ENCODE measurements at regions not wholly inside any gene's neighbourhood (a gene's known extent, or its start where the extent isn't known, plus 50 kb on each side); places are given as distances from the start of the nearest gene placed in this dataset.

GRCh38 chr11:114815761-114816160 is 137.4 kb downstream of the NXPE2 start:
- WGBS = 82% methylated on average over 1 of the region's 1 CpG
- H3K9me3 ChIP-seq (ENCODE audit: control insufficient read depth in 4 of 4, low read length in 3 of 4) = no peaks in the 10 kb centered on the region
- H3K27ac ChIP-seq (ENCODE audit: low read depth in 1 of 2, low read length in 2 of 2) = no peak overlapping the region
- TF ChIP-seq, protein P1, sequence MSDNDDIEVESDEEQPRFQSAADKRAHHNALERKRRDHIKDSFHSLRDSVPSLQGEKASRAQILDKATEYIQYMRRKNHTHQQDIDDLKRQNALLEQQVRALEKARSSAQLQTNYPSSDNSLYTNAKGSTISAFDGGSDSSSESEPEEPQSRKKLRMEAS (IDR thresholded peaks at IDR 0.05) = no peak
- no peak for TF ChIP-seq RXRA (IDR thresholded peaks at IDR 0.05)
- TF ChIP-seq, protein P2, sequence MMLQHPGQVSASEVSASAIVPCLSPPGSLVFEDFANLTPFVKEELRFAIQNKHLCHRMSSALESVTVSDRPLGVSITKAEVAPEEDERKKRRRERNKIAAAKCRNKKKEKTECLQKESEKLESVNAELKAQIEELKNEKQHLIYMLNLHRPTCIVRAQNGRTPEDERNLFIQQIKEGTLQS (IDR thresholded peaks at IDR 0.05) = no peak
- no peak for TF ChIP-seq REST (IDR thresholded peaks at IDR 0.05)
- no peak for TF ChIP-seq TAF1 (conservative IDR thresholded peaks at IDR 0.05)
- TF ChIP-seq RAD21 (IDR thresholded peaks at IDR 0.05) = no peak
- no peak for TF ChIP-seq HNF4G (IDR thresholded peaks at IDR 0.05)
- DNase-seq (ENCODE audit: low spot score) = no peak
- no peaks in the 10 kb centered on the region for H3K4me1 ChIP-seq (ENCODE audit: control insufficient read depth in 4 of 4, insufficient read depth in 4 of 4, low read length in 3 of 4)
- peaks cover 0 to 3% (median 0%) of the 10 kb centered on the region in 4 donors for H3K27me3 ChIP-seq (ENCODE audit: control insufficient read depth in 4 of 4, insufficient read depth in 4 of 4, low read length in 3 of 4)
- H3K9ac ChIP-seq (ENCODE audit: low read depth in 1 of 2, low read length in 2 of 2) = no peak overlapping the region
- no peaks in the 10 kb centered on the region for H3K36me3 ChIP-seq (ENCODE audit: control insufficient read depth in 4 of 4, insufficient read depth in 3 of 4, low read depth in 1 of 4, low read length in 3 of 4)
- no peak overlapping the region for H3K4me3 ChIP-seq (ENCODE audit: low read depth in 1 of 3, low read length in 3 of 3)

DNA sequence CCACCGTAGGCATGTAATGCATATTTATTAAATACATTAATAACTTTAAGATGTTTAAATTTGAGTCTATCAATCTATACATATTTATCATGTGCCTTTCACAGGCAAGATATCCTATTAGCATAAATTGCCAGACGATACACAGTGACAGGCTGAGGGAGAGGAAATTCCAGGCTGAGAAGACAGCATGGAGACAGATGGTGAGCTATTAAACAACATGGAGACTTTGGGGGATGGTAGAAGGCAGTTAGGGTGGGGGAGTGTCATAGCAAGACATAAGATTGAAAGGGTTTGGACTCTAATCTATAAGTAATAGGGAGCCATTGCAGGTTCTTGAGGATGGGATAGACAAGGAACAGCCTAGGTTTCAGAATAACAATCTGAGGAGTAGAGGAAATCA is 138.5 kb downstream of the NXPE2 start:
- no peak overlapping the region for H3K27ac ChIP-seq (ENCODE audit: low read depth in 1 of 2, low read length in 2 of 2)
- H3K9ac ChIP-seq (ENCODE audit: low read depth in 1 of 2, low read length in 2 of 2) = no peak overlapping the region
- no peaks in the 10 kb centered on the region for H3K4me1 ChIP-seq (ENCODE audit: control insufficient read depth in 4 of 4, insufficient read depth in 4 of 4, low read length in 3 of 4)
- WGBS = 75% methylated on average over 2 of the region's 2 CpGs
- no peaks in the 10 kb centered on the region for H3K9me3 ChIP-seq (ENCODE audit: control insufficient read depth in 4 of 4, low read length in 3 of 4)
- no peak for TF ChIP-seq HNF4A (conservative IDR thresholded peaks at IDR 0.05)
- no peak for TF ChIP-seq NR2F2 (IDR thresholded peaks at IDR 0.05)
- TF ChIP-seq EGR1 (IDR thresholded peaks at IDR 0.05; ENCODE audit: low read depth in 2 of 2) = no peak
- TF ChIP-seq, protein P2 (IDR thresholded peaks at IDR 0.05) = no peak
- TF ChIP-seq FOXA2 (IDR thresholded peaks at IDR 0.05) = no peak
- TF ChIP-seq, protein P3, sequence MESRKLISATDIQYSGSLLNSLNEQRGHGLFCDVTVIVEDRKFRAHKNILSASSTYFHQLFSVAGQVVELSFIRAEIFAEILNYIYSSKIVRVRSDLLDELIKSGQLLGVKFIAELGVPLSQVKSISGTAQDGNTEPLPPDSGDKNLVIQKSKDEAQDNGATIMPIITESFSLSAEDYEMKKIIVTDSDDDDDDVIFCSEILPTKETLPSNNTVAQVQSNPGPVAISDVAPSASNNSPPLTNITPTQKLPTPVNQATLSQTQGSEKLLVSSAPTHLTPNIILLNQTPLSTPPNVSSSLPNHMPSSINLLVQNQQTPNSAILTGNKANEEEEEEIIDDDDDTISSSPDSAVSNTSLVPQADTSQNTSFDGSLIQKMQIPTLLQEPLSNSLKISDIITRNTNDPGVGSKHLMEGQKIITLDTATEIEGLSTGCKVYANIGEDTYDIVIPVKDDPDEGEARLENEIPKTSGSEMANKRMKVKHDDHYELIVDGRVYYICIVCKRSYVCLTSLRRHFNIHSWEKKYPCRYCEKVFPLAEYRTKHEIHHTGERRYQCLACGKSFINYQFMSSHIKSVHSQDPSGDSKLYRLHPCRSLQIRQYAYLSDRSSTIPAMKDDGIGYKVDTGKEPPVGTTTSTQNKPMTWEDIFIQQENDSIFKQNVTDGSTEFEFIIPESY (IDR thresholded peaks at IDR 0.05) = no peak
- no peak for TF ChIP-seq FOXA1 (IDR thresholded peaks at IDR 0.05)
- TF ChIP-seq YY1 (IDR thresholded peaks at IDR 0.05) = no peak
- no peak for TF ChIP-seq TAF1 (conservative IDR thresholded peaks at IDR 0.05)
- TF ChIP-seq, protein P1 (IDR thresholded peaks at IDR 0.05) = no peak
- no peak for TF ChIP-seq REST (IDR thresholded peaks at IDR 0.05)
- no peak for TF ChIP-seq HNF4G (IDR thresholded peaks at IDR 0.05)
- TF ChIP-seq GABPA (IDR thresholded peaks at IDR 0.05 in 1 of 2, conservative IDR thresholded peaks at IDR 0.05 in 1 of 2) = no peak
- no peak for TF ChIP-seq JUND (IDR thresholded peaks at IDR 0.05)
- TF ChIP-seq SP1 (IDR thresholded peaks at IDR 0.05) = no peak
- no peak for TF ChIP-seq RAD21 (IDR thresholded peaks at IDR 0.05)
- no peak for TF ChIP-seq RXRA (IDR thresholded peaks at IDR 0.05)
- TF ChIP-seq, protein P4, sequence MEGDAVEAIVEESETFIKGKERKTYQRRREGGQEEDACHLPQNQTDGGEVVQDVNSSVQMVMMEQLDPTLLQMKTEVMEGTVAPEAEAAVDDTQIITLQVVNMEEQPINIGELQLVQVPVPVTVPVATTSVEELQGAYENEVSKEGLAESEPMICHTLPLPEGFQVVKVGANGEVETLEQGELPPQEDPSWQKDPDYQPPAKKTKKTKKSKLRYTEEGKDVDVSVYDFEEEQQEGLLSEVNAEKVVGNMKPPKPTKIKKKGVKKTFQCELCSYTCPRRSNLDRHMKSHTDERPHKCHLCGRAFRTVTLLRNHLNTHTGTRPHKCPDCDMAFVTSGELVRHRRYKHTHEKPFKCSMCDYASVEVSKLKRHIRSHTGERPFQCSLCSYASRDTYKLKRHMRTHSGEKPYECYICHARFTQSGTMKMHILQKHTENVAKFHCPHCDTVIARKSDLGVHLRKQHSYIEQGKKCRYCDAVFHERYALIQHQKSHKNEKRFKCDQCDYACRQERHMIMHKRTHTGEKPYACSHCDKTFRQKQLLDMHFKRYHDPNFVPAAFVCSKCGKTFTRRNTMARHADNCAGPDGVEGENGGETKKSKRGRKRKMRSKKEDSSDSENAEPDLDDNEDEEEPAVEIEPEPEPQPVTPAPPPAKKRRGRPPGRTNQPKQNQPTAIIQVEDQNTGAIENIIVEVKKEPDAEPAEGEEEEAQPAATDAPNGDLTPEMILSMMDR (IDR thresholded peaks at IDR 0.05; ENCODE audit: low read depth, low read length, missing input control) = no peak
- no peak for DNase-seq (ENCODE audit: low spot score)
- H3K4me3 ChIP-seq (ENCODE audit: low read depth in 1 of 3, low read length in 3 of 3) = no peak overlapping the region
- no peaks in the 10 kb centered on the region for H3K36me3 ChIP-seq (ENCODE audit: control insufficient read depth in 4 of 4, insufficient read depth in 3 of 4, low read depth in 1 of 4, low read length in 3 of 4)
- H3K27me3 ChIP-seq (ENCODE audit: control insufficient read depth in 4 of 4, insufficient read depth in 4 of 4, low read length in 3 of 4) = peaks cover 0 to 3% (median 0%) of the 10 kb centered on the region in 4 donors
